ENCODE measurements at regions not wholly inside any gene's neighbourhood (a gene's known extent, or its start where the extent isn't known, plus 50 kb on each side); places are given as distances from the start of the nearest gene placed in this dataset.
A peak's percentile ranks its signal among the peaks of the same experiment; 100 is the strongest.

- Histone ChIP-seq H3K27me3 (ENCODE audit: control insufficient read depth, insufficient read depth, low read length) (no peaks in the 10 kb centered on the region), H3K4me3 (ENCODE audit: low read depth, low read length) (no peak overlapping the region), H3K36me3 (ENCODE audit: control insufficient read depth, insufficient read depth, low read length) (no peaks in the 10 kb centered on the region)
- TF ChIP-seq, protein P1, sequence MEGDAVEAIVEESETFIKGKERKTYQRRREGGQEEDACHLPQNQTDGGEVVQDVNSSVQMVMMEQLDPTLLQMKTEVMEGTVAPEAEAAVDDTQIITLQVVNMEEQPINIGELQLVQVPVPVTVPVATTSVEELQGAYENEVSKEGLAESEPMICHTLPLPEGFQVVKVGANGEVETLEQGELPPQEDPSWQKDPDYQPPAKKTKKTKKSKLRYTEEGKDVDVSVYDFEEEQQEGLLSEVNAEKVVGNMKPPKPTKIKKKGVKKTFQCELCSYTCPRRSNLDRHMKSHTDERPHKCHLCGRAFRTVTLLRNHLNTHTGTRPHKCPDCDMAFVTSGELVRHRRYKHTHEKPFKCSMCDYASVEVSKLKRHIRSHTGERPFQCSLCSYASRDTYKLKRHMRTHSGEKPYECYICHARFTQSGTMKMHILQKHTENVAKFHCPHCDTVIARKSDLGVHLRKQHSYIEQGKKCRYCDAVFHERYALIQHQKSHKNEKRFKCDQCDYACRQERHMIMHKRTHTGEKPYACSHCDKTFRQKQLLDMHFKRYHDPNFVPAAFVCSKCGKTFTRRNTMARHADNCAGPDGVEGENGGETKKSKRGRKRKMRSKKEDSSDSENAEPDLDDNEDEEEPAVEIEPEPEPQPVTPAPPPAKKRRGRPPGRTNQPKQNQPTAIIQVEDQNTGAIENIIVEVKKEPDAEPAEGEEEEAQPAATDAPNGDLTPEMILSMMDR (IDR thresholded peaks at IDR 0.05; ENCODE audit: insufficient read depth, low read length, severe bottlenecking) = no peak
- no peak for FAIRE-seq
- DNase-seq (ENCODE audit: low read depth) = no peak
These were observed 226.3 kb downstream of the CDCA7 start for GRCh38 chr2:173580956-173581355.

GRCh38 chr2:173583196-173583595 lies 228.5 kb downstream of the CDCA7 start:
- FAIRE-seq = no peak
- TF ChIP-seq, protein P1 (IDR thresholded peaks at IDR 0.05; ENCODE audit: insufficient read depth, low read length, severe bottlenecking) = no peak

GRCh38 chr2:173584000-173584399 lies 229.3 kb downstream of the CDCA7 start:
- Histone ChIP-seq H3K4me3 (ENCODE audit: low read depth, low read length) (no peak overlapping the region), H3K27me3 (ENCODE audit: control insufficient read depth, insufficient read depth, low read length) (no peaks in the 10 kb centered on the region), H3K36me3 (ENCODE audit: control insufficient read depth, insufficient read depth, low read length) (no peaks in the 10 kb centered on the region)
- TF ChIP-seq, protein P1 (IDR thresholded peaks at IDR 0.05; ENCODE audit: insufficient read depth, low read length, severe bottlenecking) = no peak
- DNase-seq (ENCODE audit: low read depth) (no peak), FAIRE-seq (no peak)

More at GRCh38 chr2:173583196-173583595, 228.5 kb downstream of the CDCA7 start:
- Histone ChIP-seq H3K36me3 (ENCODE audit: control insufficient read depth, insufficient read depth, low read length) (no peaks in the 10 kb centered on the region), H3K27me3 (ENCODE audit: control insufficient read depth, insufficient read depth, low read length) (no peaks in the 10 kb centered on the region), H3K4me3 (ENCODE audit: low read depth, low read length) (no peak overlapping the region)
- no peak for DNase-seq (ENCODE audit: low read depth)

DNA sequence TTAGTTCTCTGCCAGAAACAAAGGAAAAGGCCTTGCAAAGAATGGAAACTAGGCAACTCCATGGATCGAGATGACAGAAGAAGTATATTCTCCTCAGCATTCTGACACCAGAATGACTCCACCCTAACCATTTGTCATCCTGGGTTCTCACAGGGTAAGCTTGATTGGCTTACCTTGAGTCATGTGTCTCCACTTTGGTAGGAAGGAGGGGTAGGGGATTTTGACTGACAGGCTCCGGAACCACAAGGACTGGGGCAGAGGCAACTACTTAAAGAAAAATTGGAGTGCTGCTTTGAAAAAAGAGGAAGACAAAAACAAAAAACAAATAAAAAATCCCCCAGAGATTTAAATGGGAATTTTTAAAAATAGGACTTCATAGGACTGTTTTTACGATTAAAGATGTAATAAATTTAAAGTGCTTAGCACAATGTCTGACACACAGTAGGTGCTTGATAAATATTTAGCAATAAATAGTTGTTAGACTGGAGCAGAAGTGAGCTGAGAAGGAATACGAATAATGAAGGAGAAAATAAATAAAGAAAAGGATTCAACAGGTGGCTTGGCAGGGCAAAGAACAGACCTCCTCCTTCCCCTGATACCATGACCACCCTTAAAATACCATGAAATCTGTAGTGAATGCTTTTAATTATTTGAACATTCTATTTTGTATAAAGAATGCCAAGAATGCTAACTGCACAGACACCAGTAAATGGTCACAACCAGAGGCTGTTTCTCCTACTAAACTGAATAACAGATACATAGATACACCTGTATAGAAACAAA lies 230.2 kb downstream of the CDCA7 start:
- TF ChIP-seq, protein P1 (IDR thresholded peaks at IDR 0.05; ENCODE audit: insufficient read depth, low read length, severe bottlenecking) = no peak
- Histone ChIP-seq H3K4me3 (ENCODE audit: low read depth, low read length) (no peak overlapping the region), H3K27me3 (ENCODE audit: control insufficient read depth, insufficient read depth, low read length) (no peaks in the 10 kb centered on the region), H3K36me3 (ENCODE audit: control insufficient read depth, insufficient read depth, low read length) (no peaks in the 10 kb centered on the region)
- FAIRE-seq (no peak), DNase-seq (ENCODE audit: low read depth) (peak; percentile 13)

- FAIRE-seq (no peak), DNase-seq (ENCODE audit: low read depth) (peak; percentile 61)
- TF ChIP-seq, protein P1 (IDR thresholded peaks at IDR 0.05; ENCODE audit: insufficient read depth, low read length, severe bottlenecking) = no peak
- no peaks in the 10 kb centered on the region for H3K36me3 ChIP-seq (ENCODE audit: control insufficient read depth, insufficient read depth, low read length)
- no peak overlapping the region for H3K4me3 ChIP-seq (ENCODE audit: low read depth, low read length)
- no peaks in the 10 kb centered on the region for H3K27me3 ChIP-seq (ENCODE audit: control insufficient read depth, insufficient read depth, low read length)
These were observed 234.3 kb downstream of the CDCA7 start for GRCh38 chr2:173588931-173589369.

All from bronchial epithelial cell (primary cell).